HG03457 (cell line): ENCODE measurements at regions not wholly inside any gene's neighbourhood (a gene's known extent, or its start where the extent isn't known, plus 50 kb on each side); places are given as distances from the start of the nearest gene placed in this dataset.
"Not testable (repeated sequence)": the region's sequence is repeated elsewhere in the genome, so short reads cannot be mapped to it uniquely, and the experiment has no call there.

Experiments
- ATAC-seq: cut with Tn5 transposase; IDR thresholded peaks from one replicate; pipeline ENCODE4 v1.9.1; 2021; ENCODE audit warnings: moderate number of reproducible peaks; ENCODE audit not compliant: unreplicated experiment

DNA sequence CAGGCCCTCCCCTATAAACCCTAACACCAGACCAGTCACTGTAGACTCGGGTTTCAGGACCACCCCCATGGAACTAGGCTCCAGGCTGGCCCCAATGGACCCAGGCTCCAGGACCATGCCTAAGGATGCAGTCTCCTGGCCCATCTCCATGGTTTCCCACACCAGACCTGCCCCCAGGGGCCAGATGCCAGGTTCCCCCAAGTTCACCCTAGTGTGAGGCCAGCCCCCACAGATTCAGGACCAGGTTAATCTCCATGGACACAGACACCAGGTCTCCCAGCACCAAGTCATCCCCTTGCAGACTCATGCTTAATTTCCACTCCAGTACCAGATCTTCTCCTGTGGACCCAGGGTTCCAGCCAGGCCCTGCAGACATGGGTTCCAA, 103.8 kb upstream of the LANCL2 start:
- ATAC-seq = no peak

DNA sequence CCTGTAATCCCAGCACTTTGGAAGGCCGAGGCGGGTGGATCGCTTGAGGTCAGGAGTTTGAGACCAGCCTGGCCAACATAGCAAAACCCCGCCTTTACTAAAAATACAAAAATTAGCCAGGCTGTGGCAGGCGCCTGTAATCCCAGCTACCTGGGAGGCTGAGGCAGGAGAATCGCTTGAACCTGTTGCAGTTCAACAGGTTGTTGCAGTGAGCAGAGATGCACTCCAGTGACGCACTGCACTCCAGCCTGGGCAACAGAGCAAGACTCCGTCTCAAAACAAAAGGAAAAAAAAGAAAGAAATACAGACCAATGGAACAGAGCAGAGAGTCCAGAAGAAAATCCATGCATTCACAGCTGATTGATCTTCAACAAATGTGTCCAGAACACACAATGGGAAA, 99.8 kb upstream of the LANCL2 start:
- not testable (repeated sequence) for ATAC-seq

DNA sequence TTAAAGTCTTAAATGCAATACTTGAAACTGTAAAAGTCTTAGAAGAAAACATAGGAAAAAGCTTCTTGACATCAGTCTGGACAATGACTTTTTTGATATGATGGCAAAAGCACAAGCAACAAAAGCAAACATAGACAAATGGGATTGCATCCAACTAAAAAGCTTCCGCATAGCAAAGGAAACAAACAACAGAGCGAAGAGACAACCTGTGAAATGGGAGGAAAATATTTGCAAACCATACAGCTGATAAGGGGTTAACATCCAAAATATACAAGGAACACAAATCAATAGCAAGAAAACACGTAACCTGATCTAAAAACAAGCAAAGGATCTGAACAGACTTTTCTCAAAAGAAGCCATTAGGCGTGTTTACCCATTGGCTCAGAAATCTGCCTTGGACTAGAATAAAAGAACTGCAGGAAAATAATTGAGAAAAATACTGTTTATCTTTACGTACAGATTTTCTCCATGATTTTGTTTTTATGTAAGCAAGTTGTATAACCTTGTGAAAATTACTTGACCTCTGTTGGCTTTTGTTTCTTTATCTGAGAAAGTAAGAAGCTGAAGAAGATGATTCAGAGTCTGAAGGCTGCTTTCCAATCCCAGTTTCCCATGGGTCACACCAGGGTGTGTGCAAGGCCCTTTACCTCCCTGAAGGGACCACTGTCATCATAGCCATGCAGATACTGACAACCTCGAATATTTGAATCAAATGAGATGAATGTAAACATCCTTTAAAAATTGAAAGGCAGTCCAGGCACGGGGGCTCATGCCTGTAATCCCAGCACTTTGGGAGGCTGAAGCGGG, 99.1 kb upstream of the LANCL2 start:
- no peak for ATAC-seq

DNA sequence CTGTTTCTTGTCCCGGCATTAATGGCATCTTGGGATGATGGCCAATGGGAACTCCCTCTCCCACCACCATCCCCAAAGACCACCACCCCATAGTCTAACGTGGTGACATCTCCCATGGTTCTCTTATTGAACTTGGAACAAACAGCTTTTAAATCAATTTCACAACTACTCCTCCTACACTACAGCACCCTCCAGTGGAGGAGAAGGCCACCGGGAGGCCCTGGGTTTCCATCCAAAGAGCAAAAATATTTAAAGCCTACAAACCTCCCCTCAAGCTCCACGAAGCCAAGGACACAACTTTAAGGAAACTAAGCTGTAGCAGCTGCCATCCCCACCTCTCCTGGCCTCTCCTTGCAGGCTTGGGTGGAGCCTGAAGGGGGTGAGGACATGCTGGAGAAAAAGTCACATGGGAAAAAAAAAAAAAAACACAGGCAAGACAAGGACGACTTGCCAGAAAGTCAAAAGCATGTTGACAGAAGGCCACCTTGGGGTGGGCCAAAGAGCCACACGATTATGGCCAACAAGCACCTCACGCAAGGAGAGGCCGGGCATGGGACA, 94.0 kb upstream of the LANCL2 start:
- no peak for ATAC-seq

DNA sequence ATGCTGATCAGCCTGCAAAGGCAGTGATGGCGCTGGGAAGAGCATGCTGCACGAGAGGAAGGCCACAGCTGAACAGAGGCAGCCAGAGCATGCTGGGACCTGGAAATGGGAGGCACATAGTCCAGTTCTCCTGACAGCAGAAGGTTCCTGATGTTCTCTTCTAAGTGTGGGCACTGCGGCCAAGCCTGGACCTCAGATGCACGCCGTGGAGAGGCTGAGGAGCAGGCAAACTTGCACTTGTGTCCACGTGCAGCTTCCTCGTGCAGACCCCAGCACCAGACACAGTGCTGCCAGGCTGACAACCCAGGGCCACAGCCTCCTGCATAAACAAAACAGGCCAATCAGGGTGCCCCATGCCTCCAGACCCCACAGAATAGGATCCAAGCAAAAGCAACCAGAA, 93.5 kb upstream of the LANCL2 start:
- ATAC-seq = no peak

DNA sequence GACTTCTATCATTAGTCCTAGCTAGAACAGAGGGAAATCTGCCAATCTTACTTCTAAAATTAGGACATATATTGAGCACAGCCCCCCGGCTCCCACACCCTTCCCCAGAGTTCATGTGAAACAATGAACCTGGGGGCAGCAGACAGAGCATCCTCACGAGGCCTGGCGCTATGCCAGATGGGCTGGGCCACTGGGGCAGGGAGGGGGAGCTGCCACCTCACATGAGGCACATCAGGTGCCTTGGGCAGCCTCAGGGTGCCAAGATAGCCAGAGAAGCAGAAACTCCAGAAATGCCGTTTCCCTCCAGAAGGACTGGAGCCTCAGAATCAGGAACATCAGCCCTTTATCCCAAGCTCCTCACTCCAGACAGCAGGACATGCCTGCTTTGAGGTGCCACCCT, 92.8 kb upstream of the LANCL2 start:
- no peak for ATAC-seq

DNA sequence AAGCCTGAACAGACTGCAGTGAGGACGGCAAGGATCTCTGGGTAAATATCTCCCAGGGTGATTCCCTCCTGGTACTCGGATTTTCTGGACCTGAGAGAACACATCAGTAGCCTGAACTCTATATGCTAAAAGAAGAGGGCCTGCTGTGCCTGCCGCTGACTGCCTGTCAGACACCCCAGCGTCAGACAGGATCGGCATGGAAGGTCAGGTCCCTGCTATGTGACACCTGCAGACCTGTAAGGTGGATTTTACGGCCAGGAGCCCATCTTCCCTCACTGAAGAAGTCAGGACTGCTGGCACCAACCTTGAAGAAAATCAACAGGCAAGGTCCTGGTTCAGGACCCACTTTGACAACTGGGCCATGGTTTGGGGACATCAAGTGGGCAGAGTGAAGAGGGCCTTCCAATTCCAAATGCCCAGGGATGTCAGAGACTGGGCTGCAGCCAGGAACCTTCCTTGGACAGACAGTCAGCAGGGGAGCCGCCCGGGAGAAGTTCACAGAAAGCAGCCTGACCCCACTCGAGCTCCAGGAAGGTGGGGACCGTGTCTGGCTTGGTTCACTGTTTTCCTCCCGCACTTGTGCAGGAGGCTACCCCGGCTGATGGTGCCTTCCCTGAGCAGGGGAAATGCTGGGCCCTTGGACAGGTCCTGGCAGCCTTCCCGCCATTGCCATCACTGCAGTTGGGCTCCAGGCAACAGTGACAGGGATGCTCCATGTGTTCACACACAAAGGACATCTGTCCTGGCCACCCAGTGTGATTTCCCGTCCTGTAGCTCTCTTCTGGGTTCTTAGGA, 91.8 kb upstream of the LANCL2 start:
- ATAC-seq = no peak

DNA sequence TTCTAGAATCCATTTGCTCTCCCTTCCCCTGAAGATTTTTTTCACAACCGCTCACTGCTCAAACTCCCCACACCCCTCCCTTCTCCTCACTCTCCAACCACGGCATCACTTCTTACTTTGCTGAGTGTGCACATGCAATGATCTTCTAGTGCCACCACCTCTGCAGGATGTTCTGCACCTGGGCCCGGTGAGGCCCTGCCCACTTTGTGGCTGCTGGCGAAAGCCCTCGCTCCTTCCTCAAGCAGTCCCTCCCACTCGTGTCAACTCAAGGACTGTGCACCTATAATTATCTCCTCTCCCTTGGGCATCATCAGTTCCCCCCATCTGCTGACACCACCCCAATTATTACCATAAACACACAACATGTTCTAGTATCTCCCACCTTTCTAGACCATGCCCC, 91.0 kb upstream of the LANCL2 start:
- no peak for ATAC-seq

DNA sequence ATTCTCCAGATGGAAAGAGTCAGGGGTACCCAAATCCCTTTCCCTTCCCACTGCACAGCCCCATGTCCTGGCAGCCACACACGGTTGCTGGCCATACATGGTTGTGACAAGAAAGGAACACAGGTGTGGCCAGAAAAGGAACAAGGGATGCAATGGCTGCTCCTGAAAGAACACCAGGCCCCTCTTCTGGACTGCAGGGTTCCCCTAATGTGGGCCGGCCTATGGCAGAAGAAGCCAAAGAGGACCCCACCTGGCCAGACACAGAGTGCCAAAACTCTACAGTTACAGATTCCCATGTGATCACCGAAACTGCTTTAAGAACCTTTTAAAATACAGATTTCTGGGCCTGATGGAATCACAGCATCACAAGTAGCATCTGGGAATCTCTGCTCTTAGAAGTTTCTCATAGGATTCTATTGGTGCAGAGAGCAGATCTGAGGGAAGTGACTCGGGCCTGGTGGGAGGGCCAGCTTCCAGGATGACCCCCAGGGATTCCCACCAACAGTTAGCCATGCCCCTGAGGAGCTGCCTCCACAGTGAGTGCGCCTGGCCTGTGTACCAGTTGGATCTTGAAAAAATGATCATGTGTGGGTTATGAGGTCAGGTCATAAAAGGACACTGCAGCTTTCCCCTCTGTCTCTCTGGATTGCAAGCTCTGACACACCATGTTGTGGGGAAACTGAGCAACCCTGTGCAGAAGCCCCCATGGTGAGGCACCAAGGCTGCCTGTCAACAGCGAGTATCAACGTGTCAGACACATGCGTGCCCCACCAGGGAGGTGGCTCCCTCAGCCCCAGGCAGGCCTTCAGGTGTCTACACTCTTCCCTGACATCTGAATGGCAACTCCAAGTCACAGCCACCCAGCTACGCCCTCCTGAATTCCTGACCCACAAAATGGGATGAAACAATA, 89.6 kb upstream of the LANCL2 start:
- ATAC-seq = no peak

DNA sequence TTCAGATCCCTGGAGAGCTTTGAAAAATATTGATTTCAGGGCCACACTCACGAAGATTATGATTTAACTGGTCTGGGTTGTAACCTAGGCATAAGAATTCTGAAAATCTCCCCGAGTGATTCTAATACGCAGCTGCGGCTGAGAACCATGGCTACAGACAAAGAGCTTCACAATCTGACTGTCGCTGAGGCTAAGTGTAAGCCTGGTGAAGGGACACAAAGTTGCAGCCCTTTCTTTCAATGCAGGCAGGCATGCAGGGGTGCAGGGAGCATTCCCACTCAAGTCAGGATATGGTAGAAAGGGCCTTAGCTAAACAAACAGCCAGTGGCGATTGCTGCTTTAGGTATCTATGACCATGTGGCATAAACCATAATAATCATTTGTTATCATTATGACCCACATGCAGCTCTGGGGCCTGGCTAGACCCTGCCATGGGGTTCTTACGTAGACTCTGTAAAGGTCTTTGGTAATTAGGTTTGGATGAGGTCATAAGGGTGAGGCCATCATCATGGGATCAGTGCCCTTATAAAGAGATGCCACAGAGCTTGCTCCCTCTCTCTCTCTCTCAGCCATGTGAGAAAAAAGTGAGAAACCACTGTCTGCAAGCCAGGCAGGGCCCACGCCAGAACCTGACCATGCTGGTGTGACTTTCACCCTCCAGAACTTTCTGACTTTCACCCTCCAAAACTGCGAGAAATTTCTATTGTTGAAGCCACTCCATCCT, 88.4 kb upstream of the LANCL2 start:
- no peak for ATAC-seq

DNA sequence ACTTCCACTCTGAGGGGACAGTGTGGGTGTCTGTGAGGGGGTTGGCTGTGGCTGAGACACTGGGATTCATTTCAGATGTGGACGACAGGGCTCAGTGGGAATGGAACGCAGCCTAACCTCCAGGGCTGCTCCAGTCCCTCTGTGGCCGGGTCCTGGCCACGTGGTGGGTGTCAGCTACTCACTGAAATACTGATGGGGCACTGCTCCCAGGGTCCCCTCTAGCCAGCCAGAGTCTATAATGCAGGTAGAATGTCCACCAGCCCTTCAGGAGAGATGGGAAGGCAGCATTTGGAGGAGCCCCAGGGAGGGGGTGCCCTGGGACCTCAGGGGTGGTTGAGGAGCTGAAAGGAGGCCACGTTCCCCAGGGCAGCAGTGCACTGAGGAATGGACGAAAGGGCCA, 87.2 kb upstream of the LANCL2 start:
- no peak for ATAC-seq

DNA sequence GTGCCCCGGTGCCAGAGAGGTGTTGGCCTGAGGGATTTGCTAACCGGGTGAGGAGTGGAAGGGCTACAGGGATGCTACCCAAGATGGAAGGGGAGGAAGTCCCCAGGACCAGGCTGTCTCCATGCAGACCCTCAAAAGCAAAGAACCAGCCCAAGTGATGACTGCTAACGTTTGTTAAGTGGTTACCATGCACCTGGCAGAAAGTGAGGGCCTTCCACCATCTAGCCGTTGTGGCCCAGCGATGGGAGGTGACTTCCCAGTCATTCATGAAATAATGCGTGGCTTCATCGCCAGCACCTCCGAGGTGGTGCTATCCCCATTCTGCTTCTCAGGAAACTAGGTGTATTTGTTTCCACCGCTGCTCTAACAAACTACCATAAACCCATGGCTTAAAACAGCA, 86.8 kb upstream of the LANCL2 start:
- no peak for ATAC-seq

DNA sequence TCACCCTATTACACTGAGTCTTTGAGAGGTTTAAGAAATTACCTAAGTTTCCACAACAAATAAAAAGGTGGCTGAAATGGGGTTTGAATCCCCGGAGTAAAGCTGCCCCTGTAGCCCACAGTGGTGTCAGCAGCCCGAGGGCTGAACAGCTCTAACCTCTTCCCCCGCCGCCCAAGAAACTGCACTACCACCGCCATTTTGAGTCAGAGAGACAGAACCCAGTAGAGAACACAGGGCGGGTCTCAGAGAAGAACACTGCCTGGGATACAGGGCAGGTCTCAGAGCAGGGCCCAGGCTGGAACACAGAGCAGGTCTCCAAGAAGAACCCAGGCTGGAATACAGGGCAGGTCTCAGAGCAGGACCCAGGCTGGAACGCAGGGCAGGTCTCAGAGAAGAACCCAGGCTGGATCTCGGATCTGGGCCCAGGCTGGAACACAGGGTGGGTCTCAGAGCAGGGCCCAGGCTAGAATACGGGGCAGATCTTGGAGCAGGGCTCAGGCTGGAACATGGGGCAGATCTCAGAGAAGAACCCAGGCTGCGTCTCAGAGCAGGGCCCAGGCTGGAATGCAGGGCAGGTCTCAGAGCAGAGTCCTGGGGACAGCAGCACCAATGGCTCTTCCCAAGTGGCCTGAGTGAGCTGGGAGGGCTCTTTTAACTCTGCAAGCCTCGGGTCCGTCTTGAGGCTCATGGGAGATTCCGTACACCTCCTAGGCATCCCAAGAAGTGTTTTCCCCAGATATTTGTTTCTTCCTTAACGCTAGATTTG, 85.9 kb upstream of the LANCL2 start:
- no peak for ATAC-seq

DNA sequence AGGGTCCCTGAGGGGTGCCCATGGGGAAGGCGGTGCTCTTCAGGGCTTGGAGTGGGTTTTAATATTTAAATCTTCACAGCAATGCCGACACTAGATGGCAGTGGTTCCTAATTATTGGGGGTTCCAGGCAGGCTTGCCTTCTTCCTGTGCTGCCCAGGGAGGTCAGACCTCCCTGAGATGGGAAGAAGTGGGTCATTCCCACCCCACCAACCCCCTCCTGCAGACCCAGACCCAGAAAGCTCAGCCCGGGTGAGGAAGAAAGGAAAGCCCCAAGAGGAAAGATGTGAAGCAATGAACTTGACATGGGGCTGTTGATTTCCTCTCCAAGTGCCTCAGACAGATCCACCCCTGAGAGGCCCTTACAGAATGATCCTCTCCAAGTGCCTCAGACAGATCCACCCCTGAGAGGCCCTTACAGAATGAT, 85.1 kb upstream of the LANCL2 start:
- peak; percentile 93 for ATAC-seq

DNA sequence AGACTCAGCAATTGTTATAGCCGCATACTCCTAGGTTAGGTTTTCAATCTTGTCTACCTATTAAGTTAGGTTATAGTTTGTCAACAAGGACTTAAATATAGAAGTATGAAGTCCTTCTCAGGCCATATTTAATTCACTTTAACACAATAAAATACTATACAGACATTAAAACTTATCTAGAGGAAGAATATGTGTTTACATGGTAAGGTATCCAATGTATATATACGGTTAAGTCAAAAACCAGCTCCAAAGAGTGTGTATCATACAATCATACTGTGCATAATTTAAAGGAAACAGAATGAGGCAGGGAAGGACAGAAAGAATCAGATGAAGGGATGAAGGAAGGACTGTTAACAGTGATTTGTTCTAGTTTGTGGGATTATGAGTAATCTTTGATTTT, 79.5 kb upstream of the LANCL2 start:
- ATAC-seq = no peak

DNA sequence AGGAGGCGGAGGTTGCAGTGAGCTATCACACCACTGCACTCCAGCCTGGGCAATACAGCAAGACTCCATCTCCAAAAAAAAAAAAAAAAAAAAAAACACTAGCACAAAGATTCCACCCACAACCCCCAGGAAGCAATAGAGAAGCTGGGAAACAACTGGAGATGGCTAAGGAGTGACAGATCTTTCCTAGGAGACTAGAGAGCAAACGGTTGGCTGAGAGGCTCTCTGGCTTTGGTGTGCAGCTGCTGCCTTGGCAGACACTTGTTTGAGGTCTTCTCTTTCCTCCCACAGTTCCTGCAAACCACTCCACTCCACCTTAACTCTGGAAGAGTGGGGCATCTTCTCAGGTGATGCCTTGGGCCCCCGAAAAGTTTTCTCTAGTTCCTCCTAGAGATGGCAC, 78.5 kb upstream of the LANCL2 start:
- ATAC-seq = no peak

DNA sequence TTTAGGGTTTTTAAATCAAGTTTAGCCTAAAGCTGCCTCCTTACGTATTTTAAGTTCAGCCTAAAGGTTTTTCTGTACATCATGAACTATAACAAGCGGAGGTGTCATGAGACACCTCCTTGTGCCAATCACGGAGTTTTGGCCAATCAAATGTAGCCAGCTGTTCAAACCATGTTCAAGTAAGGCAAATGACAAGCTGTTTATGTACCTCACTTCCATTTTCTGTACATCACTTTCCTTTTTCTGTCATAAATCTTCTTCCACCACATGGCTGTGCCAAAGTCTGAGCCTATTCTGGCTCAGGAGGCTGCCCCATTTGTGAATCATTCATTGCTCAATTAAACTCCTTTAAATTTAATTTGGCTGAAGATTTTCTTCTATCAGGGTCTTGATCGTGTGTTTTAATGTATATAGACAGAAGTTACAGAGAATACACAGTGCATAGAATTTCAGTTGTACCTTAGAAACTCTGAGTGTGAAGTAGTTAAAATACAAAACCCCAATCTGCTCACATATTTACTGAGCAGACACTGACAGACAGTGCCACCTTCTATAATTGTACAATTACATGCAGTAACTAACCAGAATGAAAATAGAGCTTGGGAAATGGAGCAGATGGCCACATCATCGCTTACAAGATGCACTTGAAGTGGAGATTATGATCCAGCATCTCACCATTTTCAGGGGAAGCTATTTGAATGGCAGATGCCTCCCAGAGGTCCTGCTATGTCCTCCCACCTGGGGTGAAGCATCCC, 76.9 kb upstream of the LANCL2 start:
- ATAC-seq = no peak

DNA sequence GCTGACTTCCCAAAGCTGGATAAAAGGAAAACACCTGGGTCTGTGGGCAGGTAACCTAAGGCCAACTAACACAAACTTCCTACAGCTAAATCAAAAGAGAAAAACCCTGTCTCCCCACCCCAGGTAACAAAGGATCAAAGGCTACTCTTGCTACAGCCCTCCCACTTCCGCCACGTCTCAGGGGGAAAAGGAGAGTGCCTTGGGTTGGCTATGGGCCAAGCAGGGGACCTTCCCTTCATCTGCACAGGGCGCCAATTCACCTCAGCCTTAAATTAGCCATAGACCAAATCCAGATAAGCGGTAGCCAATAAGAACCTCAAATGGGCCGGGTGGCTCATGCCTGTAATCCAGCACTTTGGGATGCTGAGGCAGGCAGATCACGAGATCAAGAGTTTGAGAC, 69.1 kb upstream of the LANCL2 start:
- ATAC-seq = no peak
